Thyroid gland (tissue), 4 donors: ENCODE measurements at regions not wholly inside any gene's neighbourhood (a gene's known extent, or its start where the extent isn't known, plus 50 kb on each side); places are given as distances from the start of the nearest gene placed in this dataset.

Experiments
- CTCF ChIP-seq, 6 experiments: fragments of 200-600 bp in 3 of 6; fragments of 450-650 bp in 3 of 6; sonication (generic) in 3 of 6; IDR thresholded peaks; one replicate each; pipeline ENCODE4 v1.5.1; 2016 to 2019; ENCODE audit warnings: antibody characterized with exemption in 6 of 6, mild to moderate bottlenecking in 2 of 6, inconsistent platforms in 1 of 6, moderate library complexity in 1 of 6
- POLR2A ChIP-seq, 2 donors: fragments of 450-650 bp; IDR thresholded peaks; one replicate each; pipeline ENCODE4 v1.6.1; 2017; ENCODE audit warnings: antibody characterized with exemption in 2 of 2, mild to moderate bottlenecking in 2 of 2, moderate library complexity in 1 of 2

DNA sequence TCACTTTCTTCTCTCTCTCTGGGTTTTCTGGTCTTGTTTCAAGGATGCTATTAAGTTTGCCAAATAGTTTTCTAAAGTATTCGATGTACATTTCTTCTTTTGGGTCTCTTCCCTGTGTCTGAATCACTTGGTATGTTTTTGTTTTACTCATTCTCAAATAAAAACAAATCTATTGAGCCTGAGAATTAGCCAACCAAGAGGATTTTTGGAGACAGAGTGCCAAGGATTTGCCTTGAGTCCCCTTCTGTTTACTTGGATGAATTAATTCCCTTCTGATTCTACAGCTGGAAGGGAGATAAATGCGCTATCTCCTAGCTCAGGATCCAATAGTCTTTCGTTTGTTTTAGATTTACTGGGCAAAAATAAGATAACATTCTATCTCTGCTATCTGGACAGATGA is 255.5 kb downstream of the SYT10 start:
- TF ChIP-seq CTCF (IDR thresholded peaks at IDR 0.05) (no peak), POLR2A (IDR thresholded peaks at IDR 0.05) (no peak)
